ENCODE measurements at regions not wholly inside any gene's neighbourhood (a gene's known extent, or its start where the extent isn't known, plus 50 kb on each side); places are given as distances from the start of the nearest gene placed in this dataset.

GRCh38 chr3:147775411-147775810 lies 366.2 kb downstream of the ZIC1 start:
- Histone ChIP-seq H3K27me3 (no peaks in the 10 kb centered on the region), H3K9me3 (no peaks in the 10 kb centered on the region), H3K4me1 (no peaks in the 10 kb centered on the region), H3K36me3 (no peaks in the 10 kb centered on the region), H3K4me3 (no peak overlapping the region), H3K27ac (no peak overlapping the region)
- ATAC-seq (no peak), DNase-seq (no peak)
- 78 to 84% (median 81%) methylated on average over 2 of the region's 2 CpGs for WGBS, 4 donors
- TF ChIP-seq CTCF (IDR thresholded peaks at IDR 0.05) (no peak), POLR2A (IDR thresholded peaks at IDR 0.05) (no peak)
- intact Hi-C loops (cut with DNase I): no loop called here

GRCh38 chr3:147775816-147776530 lies 366.8 kb downstream of the ZIC1 start:
- H3K9me3 ChIP-seq: no peaks in the 10 kb centered on the region
- no peak overlapping the region for H3K4me3 ChIP-seq
- DNase-seq (no peak), ATAC-seq (no peak)
- no peaks in the 10 kb centered on the region for H3K27me3 ChIP-seq
- TF ChIP-seq POLR2A (IDR thresholded peaks at IDR 0.05) (no peak), CTCF (IDR thresholded peaks at IDR 0.05) (no peak)
- no peak overlapping the region for H3K27ac ChIP-seq
- intact Hi-C loops (cut with DNase I): no loop called here
- H3K36me3 ChIP-seq: no peaks in the 10 kb centered on the region
- no peaks in the 10 kb centered on the region for H3K4me1 ChIP-seq
- WGBS, 4 donors: 85 to 87% (median 85%) methylated on average over 4 of the region's 4 CpGs

- Histone ChIP-seq H3K4me1 (no peaks in the 10 kb centered on the region), H3K4me3 (no peak overlapping the region), H3K36me3 (no peaks in the 10 kb centered on the region), H3K27me3 (no peaks in the 10 kb centered on the region), H3K27ac (no peak overlapping the region), H3K9me3 (no peaks in the 10 kb centered on the region)
- WGBS, 4 donors: 59 to 74% (median 64%) methylated on average over 2 of the region's 2 CpGs
- TF ChIP-seq POLR2A (IDR thresholded peaks at IDR 0.05): no peak
- DNase-seq (no peak), ATAC-seq (no peak)
- intact Hi-C loops (cut with DNase I): no loop called here
Observed at GRCh38 chr3:147793841-147794240, 384.7 kb downstream of the ZIC1 start.

GRCh38 chr3:147794596-147794995 lies 385.4 kb downstream of the ZIC1 start:
- DNase-seq: no peak
- ATAC-seq: no peak
- no peak for TF ChIP-seq CTCF (IDR thresholded peaks at IDR 0.05)
- TF ChIP-seq POLR2A (IDR thresholded peaks at IDR 0.05): no peak

GRCh38 chr3:147795418-147795817 lies 386.3 kb downstream of the ZIC1 start:
- Histone ChIP-seq H3K36me3 (no peaks in the 10 kb centered on the region), H3K9me3 (no peaks in the 10 kb centered on the region), H3K4me3 (no peak overlapping the region), H3K4me1 (no peaks in the 10 kb centered on the region), H3K27me3 (no peaks in the 10 kb centered on the region), H3K27ac (no peak overlapping the region)
- intact Hi-C loops (cut with DNase I): no loop called here
- no peak for DNase-seq
- WGBS, 4 donors: 64 to 74% (median 68%) methylated on average over 1 of the region's 1 CpG
- no peak for TF ChIP-seq CTCF (IDR thresholded peaks at IDR 0.05)
- TF ChIP-seq POLR2A (IDR thresholded peaks at IDR 0.05): no peak
- ATAC-seq: no peak

More at GRCh38 chr3:147794596-147794995, 385.4 kb downstream of the ZIC1 start:
- intact Hi-C loops (cut with DNase I): no loop called here
- Histone ChIP-seq H3K27me3 (no peaks in the 10 kb centered on the region), H3K9me3 (no peaks in the 10 kb centered on the region), H3K4me3 (no peak overlapping the region), H3K4me1 (no peaks in the 10 kb centered on the region), H3K36me3 (no peaks in the 10 kb centered on the region), H3K27ac (no peak overlapping the region)
- 91 to 95% (median 93%) methylated on average over 3 of the region's 3 CpGs for WGBS, 4 donors
